ENCODE measurements at regions not wholly inside any gene's neighbourhood (a gene's known extent, or its start where the extent isn't known, plus 50 kb on each side); places are given as distances from the start of the nearest gene placed in this dataset.
"Not testable (repeated sequence)": the region's sequence is repeated elsewhere in the genome, so short reads cannot be mapped to it uniquely, and the experiment has no call there.

DNA sequence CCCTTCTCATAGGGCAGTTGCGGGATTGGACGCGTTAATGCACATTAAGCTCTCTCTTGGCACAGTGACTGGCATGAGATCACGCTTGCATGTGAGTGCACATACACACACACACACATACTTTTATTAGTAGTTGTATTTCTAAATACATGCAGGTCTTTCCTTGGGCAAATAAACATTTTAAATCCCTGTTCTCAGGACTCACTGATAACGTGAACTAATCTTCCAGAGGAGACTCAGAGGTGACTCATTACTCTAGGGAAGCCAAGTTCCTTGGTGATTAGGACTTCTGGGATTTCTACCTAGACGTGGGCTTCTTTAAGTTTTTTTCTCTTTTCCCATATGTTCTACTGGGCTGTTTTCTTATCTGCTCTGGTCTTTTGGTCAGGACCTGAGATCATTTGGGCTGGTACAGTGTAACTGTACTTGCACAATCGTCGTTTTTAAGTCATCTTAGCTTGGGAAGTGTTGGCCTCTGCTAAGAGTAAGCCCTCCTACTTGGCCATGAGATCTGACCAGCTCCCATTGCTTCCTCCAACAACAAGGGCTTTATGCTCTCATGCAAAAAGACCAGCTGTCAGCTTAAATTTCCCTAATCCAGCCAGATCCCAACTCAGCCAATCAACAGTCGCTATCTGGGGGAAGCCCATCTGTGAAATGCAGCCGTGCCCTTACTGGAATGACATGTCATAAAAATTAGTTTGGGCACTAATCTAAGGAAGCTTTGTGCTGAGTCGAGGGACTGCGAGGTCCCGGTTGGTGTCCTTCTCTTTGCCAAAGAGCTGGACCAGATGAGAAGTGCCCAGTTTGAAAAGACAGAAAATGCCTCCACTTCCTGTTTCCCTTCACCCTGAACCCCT, 176.4 kb upstream of the ANKRD55 start:
- DNase-seq: no peak

DNA sequence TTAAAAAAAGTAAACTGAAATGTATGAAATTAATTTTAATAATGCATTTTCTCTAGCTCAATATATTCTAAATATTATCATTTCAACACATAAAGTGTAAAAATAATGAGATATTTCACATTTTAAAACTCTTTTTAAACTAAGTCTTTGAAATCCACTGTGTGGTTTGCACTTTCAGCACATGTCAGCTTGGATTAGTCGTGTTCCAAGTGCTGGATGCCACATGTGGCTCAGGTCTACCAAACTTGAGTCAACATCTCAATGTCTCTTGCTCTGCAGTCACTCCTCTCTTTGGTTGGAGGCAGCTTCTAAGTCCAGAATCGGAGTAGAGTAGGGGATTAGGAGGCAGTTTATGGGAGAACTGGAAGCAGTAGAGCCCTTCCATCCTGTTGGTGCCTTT, 173.7 kb upstream of the ANKRD55 start:
- DNase-seq: no peak

DNA sequence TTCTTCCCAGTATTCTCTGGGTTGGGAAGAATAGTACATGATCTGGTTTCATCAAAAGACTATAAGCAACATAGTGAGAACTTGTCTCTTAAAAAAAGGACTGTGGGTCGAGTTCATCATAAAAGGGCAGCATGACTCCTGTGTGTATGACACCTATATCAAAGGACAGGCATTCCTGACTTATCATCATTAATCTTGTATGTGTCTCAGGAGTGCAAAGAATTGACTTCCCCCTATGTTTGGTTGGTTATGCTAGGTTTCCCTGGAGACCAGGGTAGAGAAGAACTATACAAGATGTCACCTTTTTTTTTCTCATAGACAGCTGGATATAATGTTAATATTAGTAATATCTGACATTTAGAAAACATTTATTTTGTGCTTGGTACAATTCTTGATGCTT, 173.1 kb upstream of the ANKRD55 start:
- DNase-seq: no peak

GRCh38 chr5:56405116-56405908, 172.2 kb upstream of the ANKRD55 start:
- DNase-seq: no peak

DNA sequence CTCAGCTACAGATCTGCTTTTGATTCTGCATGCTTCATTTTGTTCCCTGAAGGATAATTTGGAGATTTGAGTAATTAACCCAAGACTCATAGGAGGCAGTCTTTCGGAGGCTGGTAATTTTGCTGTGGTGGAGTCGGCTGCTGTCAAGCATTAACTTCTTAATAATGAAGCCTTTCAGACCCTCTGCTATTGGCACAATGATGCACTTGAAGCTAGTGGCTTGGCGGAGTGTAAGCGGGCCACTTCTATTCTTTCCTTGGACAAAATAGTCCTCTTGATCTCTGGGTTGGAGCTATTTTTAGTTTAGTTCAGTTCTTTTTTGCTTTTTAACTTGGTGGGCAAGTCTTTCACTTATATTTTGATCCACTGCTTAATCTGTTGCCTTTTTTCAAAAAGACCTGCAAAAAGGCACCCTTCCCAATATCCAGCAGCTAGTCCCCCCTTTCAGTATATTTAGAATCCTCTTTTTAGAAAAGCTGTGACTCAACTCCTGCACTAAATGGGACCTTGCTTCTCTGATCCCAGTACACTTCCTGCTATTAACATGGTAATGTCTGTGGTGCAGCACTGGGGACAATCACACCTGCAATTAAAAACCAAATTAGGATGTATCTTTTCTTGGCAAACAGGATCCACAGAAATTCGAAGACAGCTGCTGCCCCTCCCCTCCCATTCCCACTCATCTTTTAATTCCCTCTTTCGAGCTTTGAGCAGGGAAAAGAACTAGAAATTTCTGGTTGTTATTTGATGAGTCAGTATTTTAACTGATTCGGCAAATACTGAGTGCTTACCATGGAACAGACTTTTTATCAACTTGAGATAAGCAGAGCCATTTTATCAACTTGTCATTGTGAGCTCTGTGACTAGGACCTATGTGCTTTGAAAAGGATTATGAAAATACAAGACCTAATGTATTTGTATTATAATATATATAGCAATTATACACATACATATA, 169.4 kb upstream of the ANKRD55 start:
- DNase-seq: peak; percentile 50

DNA sequence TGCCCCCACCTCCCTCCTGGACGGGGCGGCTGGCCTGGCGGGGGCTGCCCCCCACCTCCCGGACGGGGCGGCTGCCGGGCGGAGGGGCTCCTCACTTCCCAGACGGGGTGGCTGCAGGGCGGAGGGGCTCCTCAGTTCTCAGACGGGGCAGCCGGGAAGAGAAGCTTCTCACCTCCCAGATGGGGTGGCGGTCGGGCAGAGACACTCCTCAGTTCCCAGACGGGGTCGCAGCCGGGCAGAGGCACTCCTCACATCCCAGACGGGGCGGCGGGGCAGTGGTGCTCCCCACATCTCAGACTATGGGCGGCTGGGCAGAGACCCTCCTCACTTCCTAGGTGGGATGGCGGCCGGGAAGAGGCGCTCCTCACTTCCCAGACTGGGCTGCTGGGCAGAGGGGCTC, 164.7 kb upstream of the ANKRD55 start:
- not testable (repeated sequence) for DNase-seq

DNA sequence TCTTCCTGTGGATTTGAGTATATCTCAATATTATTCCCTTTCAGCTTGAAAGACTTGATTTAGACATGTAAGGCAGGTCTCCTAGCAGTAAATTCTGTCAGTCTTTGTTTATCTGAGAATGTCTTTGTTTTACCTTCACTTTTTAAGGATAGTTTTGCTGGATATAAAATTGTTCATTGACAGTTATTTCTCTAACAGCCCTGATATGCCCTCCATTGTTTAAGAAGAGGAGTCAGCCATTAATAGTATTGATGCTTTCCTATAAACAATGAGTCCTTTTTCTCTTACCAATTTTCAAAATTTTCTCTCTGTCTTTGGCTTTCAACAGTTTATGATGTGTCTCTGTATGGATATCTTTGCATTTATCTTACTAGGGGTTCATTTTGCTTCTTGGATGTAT, 163.5 kb upstream of the ANKRD55 start:
- no peak for DNase-seq

- no peak for DNase-seq
Measured at GRCh38 chr5:56389261-56389660, 156.1 kb upstream of the ANKRD55 start.

GRCh38 chr5:56388229-56388985, 155.3 kb upstream of the ANKRD55 start:
- DNase-seq: no peak

- DNase-seq: no peak
Measured at GRCh38 chr5:56386046-56386445, 152.9 kb upstream of the ANKRD55 start.

GRCh38 chr5:56384186-56384585, 151.1 kb upstream of the ANKRD55 start:
- no peak for DNase-seq

- DNase-seq: no peak
Measured at GRCh38 chr5:56383761-56384160, 150.6 kb upstream of the ANKRD55 start.

GRCh38 chr5:56382896-56383295, 149.8 kb upstream of the ANKRD55 start:
- no peak for DNase-seq

DNA sequence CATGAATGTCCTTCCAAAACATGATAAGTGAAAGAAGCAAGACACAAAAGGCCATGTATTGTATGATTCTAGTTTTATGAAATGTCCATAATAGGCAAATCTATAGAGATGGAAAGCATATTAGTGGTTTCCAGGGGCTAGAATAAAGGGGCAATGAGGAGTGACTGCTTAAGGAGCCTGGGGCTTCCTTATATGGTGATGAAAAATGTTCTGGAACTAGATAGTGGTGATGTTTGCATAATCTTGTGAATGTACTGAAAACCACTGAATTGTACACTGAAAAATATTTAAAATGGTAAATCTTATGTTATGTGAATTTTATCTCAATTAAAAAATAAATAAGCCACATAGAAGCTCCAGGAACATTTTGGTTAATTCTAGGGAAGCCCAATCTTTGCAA, 144.4 kb upstream of the ANKRD55 start:
- no peak for DNase-seq

DNA sequence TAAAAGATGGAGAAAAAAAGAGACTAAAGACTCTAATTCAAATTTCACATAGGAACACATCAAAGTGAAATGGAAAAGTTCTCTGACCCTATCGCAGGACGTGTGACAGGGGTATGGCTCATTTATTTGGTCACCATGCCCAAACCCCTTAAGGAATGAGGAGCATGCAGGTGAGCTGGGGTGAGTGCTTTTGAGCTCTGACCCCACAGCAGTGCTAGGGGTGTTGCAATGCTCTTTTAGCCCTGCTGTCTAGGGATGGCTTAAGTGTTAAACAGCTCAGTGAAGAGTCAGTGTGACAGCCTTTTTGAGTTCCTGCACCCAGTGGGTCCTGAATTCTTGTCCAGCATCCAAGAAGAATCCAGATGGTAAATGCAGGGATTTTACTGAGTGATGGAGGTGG, 143.0 kb upstream of the ANKRD55 start:
- no peak for DNase-seq

DNA sequence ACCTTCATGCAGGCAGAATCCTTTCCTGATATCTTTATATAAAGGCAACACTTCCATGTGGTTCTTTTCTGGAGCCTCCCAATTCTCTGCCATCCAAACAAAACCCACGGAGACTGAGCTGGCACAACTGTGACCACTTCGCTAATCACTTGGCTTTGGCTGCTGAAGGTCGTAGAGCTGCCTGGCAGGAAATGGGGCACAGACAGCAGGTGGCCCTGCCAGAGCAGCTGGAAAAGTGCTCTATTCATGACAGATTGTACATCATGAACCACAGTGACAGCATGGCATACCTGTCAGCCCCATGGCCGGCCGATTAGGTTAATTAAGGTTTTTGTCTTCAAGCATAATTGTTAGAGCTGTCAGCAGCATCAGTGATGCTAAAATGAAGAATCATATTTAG, 141.9 kb upstream of the ANKRD55 start:
- peak; percentile 65 for DNase-seq

- DNase-seq: not testable (repeated sequence)
Measured at GRCh38 chr5:56372491-56372890, 139.4 kb upstream of the ANKRD55 start.

DNA sequence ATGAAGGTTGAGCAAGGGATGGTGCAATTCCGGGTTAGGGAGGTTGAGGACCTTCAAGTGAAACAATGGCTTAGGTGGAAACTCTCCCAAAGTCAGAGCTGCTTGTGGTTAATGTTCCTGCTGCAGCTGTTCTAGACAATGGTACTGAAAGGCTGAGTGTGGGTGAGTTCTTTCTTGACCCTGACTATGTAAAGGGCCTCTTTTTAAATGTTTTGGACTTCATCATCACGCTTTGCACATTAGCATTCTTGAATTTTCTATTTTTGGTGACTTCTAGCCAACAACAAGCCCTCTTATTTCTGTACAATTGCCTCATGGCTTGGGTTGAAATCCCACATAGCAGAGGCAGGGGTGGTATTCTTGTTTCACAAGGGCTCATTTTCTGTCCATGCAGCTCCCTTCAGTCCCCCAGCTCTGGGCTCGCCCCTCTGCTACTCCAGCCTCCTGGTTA, 136.3 kb upstream of the ANKRD55 start:
- no peak for DNase-seq

DNA sequence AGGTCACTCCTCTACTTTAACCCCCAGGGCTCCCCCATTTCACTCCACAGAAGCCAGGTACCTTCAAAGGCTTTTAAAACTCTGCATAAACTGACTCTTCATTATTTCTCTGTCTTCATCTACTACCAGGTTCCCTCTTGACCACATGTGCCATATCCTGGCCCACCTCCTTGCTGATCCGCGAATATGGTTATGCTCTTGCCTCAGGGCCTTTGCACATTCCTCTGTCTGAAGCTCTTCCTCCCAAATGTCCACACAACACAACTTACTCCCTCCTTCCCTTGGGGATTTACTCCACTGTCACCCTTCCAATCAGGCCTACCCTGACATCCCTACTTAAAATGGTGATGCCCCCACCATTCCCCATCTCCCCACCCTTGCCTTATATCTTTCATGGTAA, 134.6 kb upstream of the ANKRD55 start:
- no peak for DNase-seq

DNA sequence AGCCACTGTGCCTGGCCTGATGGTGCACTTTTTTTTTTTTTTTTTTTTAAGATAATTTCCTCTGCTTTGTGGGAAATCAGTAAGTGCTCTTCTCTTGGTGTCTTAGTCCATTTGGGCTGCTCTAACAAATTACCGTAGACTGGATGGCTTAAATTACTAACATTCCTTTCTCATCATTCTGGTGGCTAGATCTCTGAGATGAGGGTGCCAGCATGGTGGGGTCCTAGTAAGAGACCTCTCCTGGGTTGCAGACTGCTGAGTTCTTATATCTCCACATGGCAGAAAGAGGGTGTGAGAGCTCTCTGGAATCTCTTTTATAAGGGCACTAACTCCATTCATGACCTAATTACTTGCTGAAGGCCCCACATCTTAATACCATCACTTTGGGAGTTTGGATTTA, 133.9 kb upstream of the ANKRD55 start:
- DNase-seq: no peak

- no peak for DNase-seq
Measured at GRCh38 chr5:56361398-56361797, 128.3 kb upstream of the ANKRD55 start.

GRCh38 chr5:56360816-56361215, 127.7 kb upstream of the ANKRD55 start:
- no peak for DNase-seq

Data from NCI-H1105 treated with DMSO at 0.1 percent for 48 hours (cell line).